ENCODE measurements at regions not wholly inside any gene's neighbourhood (a gene's known extent, or its start where the extent isn't known, plus 50 kb on each side); places are given as distances from the start of the nearest gene placed in this dataset.

GRCh38 chr18:30121397-30121796 is 921.1 kb downstream of the DSC3 start:
- Histone ChIP-seq H3K9me3 (ENCODE audit: control insufficient read depth in 2 of 2, low read length in 2 of 2) (no peaks in the 10 kb centered on the region), H3K4me1 (ENCODE audit: control insufficient read depth in 2 of 2, insufficient read depth in 2 of 2, low read length in 2 of 2) (no peaks in the 10 kb centered on the region), H3K27me3 (ENCODE audit: control insufficient read depth in 2 of 2, insufficient read depth in 2 of 2, low read length in 2 of 2) (no peaks in the 10 kb centered on the region), H3K27ac (ENCODE audit: low read depth in 2 of 2, low read length in 2 of 2) (no peak overlapping the region), H3K9ac (ENCODE audit: low read depth in 1 of 2, low read length in 2 of 2) (no peak overlapping the region), H3K4me3 (ENCODE audit: low read length in 2 of 2) (no peak overlapping the region), H3K36me3 (ENCODE audit: control insufficient read depth in 2 of 2, insufficient read depth in 2 of 2, low read length in 2 of 2) (no peaks in the 10 kb centered on the region)

DNA sequence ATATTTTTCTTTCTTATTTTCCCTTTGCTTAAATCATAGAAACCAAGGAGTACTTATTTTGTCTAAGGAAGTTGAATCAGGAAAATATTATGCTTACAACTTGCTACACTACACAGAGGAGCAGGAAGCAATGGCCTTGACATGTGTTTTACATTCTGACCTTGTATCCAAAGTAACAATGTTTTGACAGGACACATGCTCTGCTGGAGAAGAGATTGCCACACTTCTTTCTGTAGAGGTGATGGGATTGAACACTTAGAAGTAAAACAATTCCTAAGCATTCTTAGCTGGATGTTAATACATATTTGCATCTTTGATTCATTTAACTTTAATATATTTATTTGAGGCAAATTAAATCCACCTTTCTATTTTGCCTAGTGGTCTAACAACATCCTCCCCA is 929.1 kb downstream of the DSC3 start:
- no peaks in the 10 kb centered on the region for H3K9me3 ChIP-seq (ENCODE audit: control insufficient read depth in 2 of 2, low read length in 2 of 2)
- no peak overlapping the region for H3K9ac ChIP-seq (ENCODE audit: low read depth in 1 of 2, low read length in 2 of 2)
- no peaks in the 10 kb centered on the region for H3K4me1 ChIP-seq (ENCODE audit: control insufficient read depth in 2 of 2, insufficient read depth in 2 of 2, low read length in 2 of 2)
- no peak overlapping the region for H3K4me3 ChIP-seq (ENCODE audit: low read length in 2 of 2)
- no peaks in the 10 kb centered on the region for H3K36me3 ChIP-seq (ENCODE audit: control insufficient read depth in 2 of 2, insufficient read depth in 2 of 2, low read length in 2 of 2)
- no peak overlapping the region for H3K27ac ChIP-seq (ENCODE audit: low read depth in 2 of 2, low read length in 2 of 2)
- H3K27me3 ChIP-seq (ENCODE audit: control insufficient read depth in 2 of 2, insufficient read depth in 2 of 2, low read length in 2 of 2), result no peaks in the 10 kb centered on the region

- H3K9me3 ChIP-seq (ENCODE audit: control insufficient read depth in 2 of 2, low read length in 2 of 2), result peaks cover 0 to 2% of the 10 kb centered on the region in 2 donors
- H3K27me3 ChIP-seq (ENCODE audit: control insufficient read depth in 2 of 2, insufficient read depth in 2 of 2, low read length in 2 of 2), result no peaks in the 10 kb centered on the region
- no peaks in the 10 kb centered on the region for H3K36me3 ChIP-seq (ENCODE audit: control insufficient read depth in 2 of 2, insufficient read depth in 2 of 2, low read length in 2 of 2)
- H3K9ac ChIP-seq (ENCODE audit: low read depth in 1 of 2, low read length in 2 of 2), result no peak overlapping the region
- no peak overlapping the region for H3K27ac ChIP-seq (ENCODE audit: low read depth in 2 of 2, low read length in 2 of 2)
- no peak overlapping the region for H3K4me3 ChIP-seq (ENCODE audit: low read length in 2 of 2)
- no peaks in the 10 kb centered on the region for H3K4me1 ChIP-seq (ENCODE audit: control insufficient read depth in 2 of 2, insufficient read depth in 2 of 2, low read length in 2 of 2)
Measured at GRCh38 chr18:30106356-30106755, 936.2 kb downstream of the DSC3 start.

DNA sequence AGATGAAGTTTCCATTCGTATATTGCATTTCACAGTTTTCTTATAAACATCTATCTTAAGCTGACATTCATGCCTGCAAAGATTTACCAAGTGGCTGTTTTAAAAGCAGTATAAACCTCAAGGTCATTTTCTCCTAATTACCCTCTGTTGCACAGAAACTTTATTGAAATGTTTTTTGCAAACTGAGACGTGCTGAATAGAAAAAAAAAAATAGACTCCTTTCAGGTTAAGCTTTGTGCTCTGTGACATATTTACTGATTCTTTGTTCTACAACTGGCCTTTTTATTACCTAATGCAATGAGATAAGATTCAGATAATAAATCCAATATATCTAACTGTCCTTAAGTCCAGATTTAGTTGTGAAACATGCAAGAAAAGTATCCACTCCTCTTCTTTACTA is 938.7 kb downstream of the DSC3 start:
- no peaks in the 10 kb centered on the region for H3K36me3 ChIP-seq (ENCODE audit: control insufficient read depth in 2 of 2, insufficient read depth in 2 of 2, low read length in 2 of 2)
- H3K9ac ChIP-seq (ENCODE audit: low read depth in 1 of 2, low read length in 2 of 2), result no peak overlapping the region
- H3K27me3 ChIP-seq (ENCODE audit: control insufficient read depth in 2 of 2, insufficient read depth in 2 of 2, low read length in 2 of 2), result no peaks in the 10 kb centered on the region
- no peaks in the 10 kb centered on the region for H3K4me1 ChIP-seq (ENCODE audit: control insufficient read depth in 2 of 2, insufficient read depth in 2 of 2, low read length in 2 of 2)
- peaks cover 0 to 2% of the 10 kb centered on the region in 2 donors for H3K9me3 ChIP-seq (ENCODE audit: control insufficient read depth in 2 of 2, low read length in 2 of 2)
- no peak overlapping the region for H3K4me3 ChIP-seq (ENCODE audit: low read length in 2 of 2)
- H3K27ac ChIP-seq (ENCODE audit: low read depth in 2 of 2, low read length in 2 of 2), result no peak overlapping the region

GRCh38 chr18:30096796-30097195 is 945.7 kb downstream of the DSC3 start:
- Histone ChIP-seq H3K4me3 (ENCODE audit: low read length in 2 of 2) (no peak overlapping the region), H3K36me3 (ENCODE audit: control insufficient read depth in 2 of 2, insufficient read depth in 2 of 2, low read length in 2 of 2) (no peaks in the 10 kb centered on the region), H3K9me3 (ENCODE audit: control insufficient read depth in 2 of 2, low read length in 2 of 2) (no peaks in the 10 kb centered on the region), H3K27me3 (ENCODE audit: control insufficient read depth in 2 of 2, insufficient read depth in 2 of 2, low read length in 2 of 2) (no peaks in the 10 kb centered on the region), H3K4me1 (ENCODE audit: control insufficient read depth in 2 of 2, insufficient read depth in 2 of 2, low read length in 2 of 2) (no peaks in the 10 kb centered on the region), H3K27ac (ENCODE audit: low read depth in 2 of 2, low read length in 2 of 2) (no peak overlapping the region), H3K9ac (ENCODE audit: low read depth in 1 of 2, low read length in 2 of 2) (no peak overlapping the region)

GRCh38 chr18:30094556-30094955 is 948.0 kb downstream of the DSC3 start:
- Histone ChIP-seq H3K36me3 (ENCODE audit: control insufficient read depth in 2 of 2, insufficient read depth in 2 of 2, low read length in 2 of 2) (no peaks in the 10 kb centered on the region), H3K27me3 (ENCODE audit: control insufficient read depth in 2 of 2, insufficient read depth in 2 of 2, low read length in 2 of 2) (no peaks in the 10 kb centered on the region), H3K4me3 (ENCODE audit: low read length in 2 of 2) (no peak overlapping the region), H3K4me1 (ENCODE audit: control insufficient read depth in 2 of 2, insufficient read depth in 2 of 2, low read length in 2 of 2) (no peaks in the 10 kb centered on the region), H3K9me3 (ENCODE audit: control insufficient read depth in 2 of 2, low read length in 2 of 2) (no peaks in the 10 kb centered on the region), H3K27ac (ENCODE audit: low read depth in 2 of 2, low read length in 2 of 2) (no peak overlapping the region), H3K9ac (ENCODE audit: low read depth in 1 of 2, low read length in 2 of 2) (no peak overlapping the region)

- H3K9me3 ChIP-seq (ENCODE audit: control insufficient read depth in 2 of 2, low read length in 2 of 2), result no peaks in the 10 kb centered on the region
- no peak overlapping the region for H3K27ac ChIP-seq (ENCODE audit: low read depth in 2 of 2, low read length in 2 of 2)
- H3K27me3 ChIP-seq (ENCODE audit: control insufficient read depth in 2 of 2, insufficient read depth in 2 of 2, low read length in 2 of 2), result no peaks in the 10 kb centered on the region
- H3K4me3 ChIP-seq (ENCODE audit: low read length in 2 of 2), result no peak overlapping the region
- H3K36me3 ChIP-seq (ENCODE audit: control insufficient read depth in 2 of 2, insufficient read depth in 2 of 2, low read length in 2 of 2), result no peaks in the 10 kb centered on the region
- H3K9ac ChIP-seq (ENCODE audit: low read depth in 1 of 2, low read length in 2 of 2), result no peak overlapping the region
- no peaks in the 10 kb centered on the region for H3K4me1 ChIP-seq (ENCODE audit: control insufficient read depth in 2 of 2, insufficient read depth in 2 of 2, low read length in 2 of 2)
Measured at GRCh38 chr18:30093376-30093775, 949.2 kb downstream of the DSC3 start.

- no peaks in the 10 kb centered on the region for H3K4me1 ChIP-seq (ENCODE audit: control insufficient read depth in 2 of 2, insufficient read depth in 2 of 2, low read length in 2 of 2)
Measured at GRCh38 chr18:30088238-30089015, 954.1 kb downstream of the DSC3 start.

GRCh38 chr18:30086351-30086750 is 956.2 kb downstream of the DSC3 start:
- Histone ChIP-seq H3K4me1 (ENCODE audit: control insufficient read depth in 2 of 2, insufficient read depth in 2 of 2, low read length in 2 of 2) (no peaks in the 10 kb centered on the region), H3K9ac (ENCODE audit: low read depth in 1 of 2, low read length in 2 of 2) (no peak overlapping the region), H3K27me3 (ENCODE audit: control insufficient read depth in 2 of 2, insufficient read depth in 2 of 2, low read length in 2 of 2) (no peaks in the 10 kb centered on the region), H3K36me3 (ENCODE audit: control insufficient read depth in 2 of 2, insufficient read depth in 2 of 2, low read length in 2 of 2) (no peaks in the 10 kb centered on the region), H3K4me3 (ENCODE audit: low read length in 2 of 2) (no peak overlapping the region), H3K27ac (ENCODE audit: low read depth in 2 of 2, low read length in 2 of 2) (no peak overlapping the region), H3K9me3 (ENCODE audit: control insufficient read depth in 2 of 2, low read length in 2 of 2) (peaks cover 0 to 4% of the 10 kb centered on the region in 2 donors)

More at GRCh38 chr18:30088238-30089015, 954.1 kb downstream of the DSC3 start:
- H3K36me3 ChIP-seq (ENCODE audit: control insufficient read depth in 2 of 2, insufficient read depth in 2 of 2, low read length in 2 of 2), result no peaks in the 10 kb centered on the region
- no peak overlapping the region for H3K4me3 ChIP-seq (ENCODE audit: low read length in 2 of 2)
- no peak overlapping the region for H3K27ac ChIP-seq (ENCODE audit: low read depth in 2 of 2, low read length in 2 of 2)
- H3K9ac ChIP-seq (ENCODE audit: low read depth in 1 of 2, low read length in 2 of 2), result no peak overlapping the region
- H3K27me3 ChIP-seq (ENCODE audit: control insufficient read depth in 2 of 2, insufficient read depth in 2 of 2, low read length in 2 of 2), result no peaks in the 10 kb centered on the region
- H3K9me3 ChIP-seq (ENCODE audit: control insufficient read depth in 2 of 2, low read length in 2 of 2), result no peaks in the 10 kb centered on the region

- H3K4me3 ChIP-seq (ENCODE audit: low read length in 2 of 2), result no peak overlapping the region
- peaks cover 4 to 5% of the 10 kb centered on the region in 2 donors for H3K9me3 ChIP-seq (ENCODE audit: control insufficient read depth in 2 of 2, low read length in 2 of 2)
- H3K9ac ChIP-seq (ENCODE audit: low read depth in 1 of 2, low read length in 2 of 2), result no peak overlapping the region
- H3K27ac ChIP-seq (ENCODE audit: low read depth in 2 of 2, low read length in 2 of 2), result no peak overlapping the region
- H3K27me3 ChIP-seq (ENCODE audit: control insufficient read depth in 2 of 2, insufficient read depth in 2 of 2, low read length in 2 of 2), result no peaks in the 10 kb centered on the region
- no peaks in the 10 kb centered on the region for H3K36me3 ChIP-seq (ENCODE audit: control insufficient read depth in 2 of 2, insufficient read depth in 2 of 2, low read length in 2 of 2)
- H3K4me1 ChIP-seq (ENCODE audit: control insufficient read depth in 2 of 2, insufficient read depth in 2 of 2, low read length in 2 of 2), result no peaks in the 10 kb centered on the region
Measured at GRCh38 chr18:30081122-30081521, 961.4 kb downstream of the DSC3 start.

Measured in mucosa of rectum (tissue), 2 donors.